B cell (primary cell): ENCODE measurements at regions not wholly inside any gene's neighbourhood (a gene's known extent, or its start where the extent isn't known, plus 50 kb on each side); places are given as distances from the start of the nearest gene placed in this dataset.

ENCODE experiments used
- EZH2 ChIP-seq: IDR thresholded peaks from 2 replicates; pipeline ENCODE4 v1.6.1; 2012; ENCODE audit warnings: borderline replicate concordance, low read depth, mild to moderate bottlenecking, moderate library complexity, low read length; ENCODE audit not compliant: insufficient read depth, poor library complexity, severe bottlenecking
- TF ChIP-seq, protein P1 (sequence below): fragments of 200-600 bp; IDR thresholded peaks from one replicate; pipeline ENCODE4 v1.8.0; 2022; ENCODE audit warnings: antibody characterized with exemption, mild to moderate bottlenecking

DNA sequence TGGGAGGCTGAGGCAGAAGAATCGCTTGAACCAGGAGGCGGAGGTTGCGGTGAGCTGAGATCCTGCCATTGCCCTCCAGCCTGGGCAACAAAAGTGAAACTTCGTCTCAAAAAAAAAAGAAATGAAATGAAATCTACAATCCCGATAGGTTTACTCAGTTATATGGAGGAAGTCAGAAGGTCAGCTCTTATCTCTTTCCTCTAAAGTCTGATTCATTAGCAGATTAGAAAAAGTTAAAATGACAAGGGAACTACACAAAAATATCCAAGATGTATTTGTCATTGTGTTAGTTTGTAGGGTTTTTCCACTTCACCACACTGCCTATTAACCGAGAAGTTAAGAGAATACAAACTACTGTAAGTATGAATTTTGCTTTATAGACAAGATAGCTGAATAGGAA is 420.6 kb downstream of the SHQ1 start:
- TF ChIP-seq, protein P1, sequence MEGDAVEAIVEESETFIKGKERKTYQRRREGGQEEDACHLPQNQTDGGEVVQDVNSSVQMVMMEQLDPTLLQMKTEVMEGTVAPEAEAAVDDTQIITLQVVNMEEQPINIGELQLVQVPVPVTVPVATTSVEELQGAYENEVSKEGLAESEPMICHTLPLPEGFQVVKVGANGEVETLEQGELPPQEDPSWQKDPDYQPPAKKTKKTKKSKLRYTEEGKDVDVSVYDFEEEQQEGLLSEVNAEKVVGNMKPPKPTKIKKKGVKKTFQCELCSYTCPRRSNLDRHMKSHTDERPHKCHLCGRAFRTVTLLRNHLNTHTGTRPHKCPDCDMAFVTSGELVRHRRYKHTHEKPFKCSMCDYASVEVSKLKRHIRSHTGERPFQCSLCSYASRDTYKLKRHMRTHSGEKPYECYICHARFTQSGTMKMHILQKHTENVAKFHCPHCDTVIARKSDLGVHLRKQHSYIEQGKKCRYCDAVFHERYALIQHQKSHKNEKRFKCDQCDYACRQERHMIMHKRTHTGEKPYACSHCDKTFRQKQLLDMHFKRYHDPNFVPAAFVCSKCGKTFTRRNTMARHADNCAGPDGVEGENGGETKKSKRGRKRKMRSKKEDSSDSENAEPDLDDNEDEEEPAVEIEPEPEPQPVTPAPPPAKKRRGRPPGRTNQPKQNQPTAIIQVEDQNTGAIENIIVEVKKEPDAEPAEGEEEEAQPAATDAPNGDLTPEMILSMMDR, result no peak
- TF ChIP-seq EZH2, result no peak
